Dedifferentiated amniotic fluid mesenchymal stem cell (primary cell): ENCODE measurements at regions not wholly inside any gene's neighbourhood (a gene's known extent, or its start where the extent isn't known, plus 50 kb on each side); places are given as distances from the start of the nearest gene placed in this dataset.
A peak's percentile ranks its signal among the peaks of the same experiment; 100 is the strongest.

ENCODE experiments used
- DNase-seq: peaks from one replicate; pipeline ENCODE4 v3.0.0-alpha.2; 2016; ENCODE audit errors: extremely low spot score

GRCh38 chr13:31049083-31049482 is 112.6 kb downstream of the HSPH1 start:
- DNase-seq = no peak

- no peak for DNase-seq
Observed at GRCh38 chr13:31048521-31048920, 113.2 kb downstream of the HSPH1 start.

- DNase-seq = no peak
Observed at GRCh38 chr13:31046711-31047279, 114.3 kb downstream of the TEX26 start.

- DNase-seq = peak; percentile 86
Observed at GRCh38 chr13:31045286-31046081, 113.0 kb downstream of the TEX26 start.

GRCh38 chr13:31044364-31045285 is 112.2 kb downstream of the TEX26 start:
- peak; percentile 76 for DNase-seq

- DNase-seq = no peak
Observed at GRCh38 chr13:31043957-31044356, 111.5 kb downstream of the TEX26 start.

GRCh38 chr13:31042481-31043165 is 110.2 kb downstream of the TEX26 start:
- no peak for DNase-seq

- DNase-seq = no peak
Observed at GRCh38 chr13:31042049-31042448, 109.6 kb downstream of the TEX26 start.

- DNase-seq = no peak
Observed at GRCh38 chr13:31038834-31039552, 106.5 kb downstream of the TEX26 start.

- no peak for DNase-seq
Observed at GRCh38 chr13:31037874-31038500, 105.5 kb downstream of the TEX26 start.

- no peak for DNase-seq
Observed at GRCh38 chr13:31036731-31037695, 104.6 kb downstream of the TEX26 start.

- no peak for DNase-seq
Observed at GRCh38 chr13:31035185-31035965, 102.9 kb downstream of the TEX26 start.

- DNase-seq = no peak
Observed at GRCh38 chr13:31032528-31033113, 100.2 kb downstream of the TEX26 start.

- no peak for DNase-seq
Observed at GRCh38 chr13:31031482-31031881, 99.0 kb downstream of the TEX26 start.

GRCh38 chr13:31029102-31029501 is 96.6 kb downstream of the TEX26 start:
- no peak for DNase-seq

GRCh38 chr13:31027136-31027535 is 94.7 kb downstream of the TEX26 start:
- DNase-seq = no peak
